Prostate gland (tissue), 2 donors: ENCODE measurements at regions not wholly inside any gene's neighbourhood (a gene's known extent, or its start where the extent isn't known, plus 50 kb on each side); places are given as distances from the start of the nearest gene placed in this dataset.
"Not testable (repeated sequence)": the region's sequence is repeated elsewhere in the genome, so short reads cannot be mapped to it uniquely, and the experiment has no call there.

Experiments
- POLR2A ChIP-seq: fragments of 450-650 bp; IDR thresholded peaks from one replicate; pipeline ENCODE4 v1.6.1; 2016; ENCODE audit warnings: antibody characterized with exemption, mild to moderate bottlenecking
- TF ChIP-seq, protein P1 (sequence below), 4 experiments: fragments of 200-600 bp in 2 of 4; fragments of 450-650 bp in 2 of 4; sonication (generic) in 2 of 4; IDR thresholded peaks; 1 replicate in 3 of 4; 2 replicates in 1 of 4; pipeline ENCODE4 v1.5.1; 2016 to 2019; ENCODE audit warnings: antibody characterized with exemption in 4 of 4, mild to moderate bottlenecking in 2 of 4, moderate library complexity in 2 of 4

GRCh38 chr21:38120679-38120983 lies 136.2 kb upstream of the KCNJ15 start:
- TF ChIP-seq, protein P1, sequence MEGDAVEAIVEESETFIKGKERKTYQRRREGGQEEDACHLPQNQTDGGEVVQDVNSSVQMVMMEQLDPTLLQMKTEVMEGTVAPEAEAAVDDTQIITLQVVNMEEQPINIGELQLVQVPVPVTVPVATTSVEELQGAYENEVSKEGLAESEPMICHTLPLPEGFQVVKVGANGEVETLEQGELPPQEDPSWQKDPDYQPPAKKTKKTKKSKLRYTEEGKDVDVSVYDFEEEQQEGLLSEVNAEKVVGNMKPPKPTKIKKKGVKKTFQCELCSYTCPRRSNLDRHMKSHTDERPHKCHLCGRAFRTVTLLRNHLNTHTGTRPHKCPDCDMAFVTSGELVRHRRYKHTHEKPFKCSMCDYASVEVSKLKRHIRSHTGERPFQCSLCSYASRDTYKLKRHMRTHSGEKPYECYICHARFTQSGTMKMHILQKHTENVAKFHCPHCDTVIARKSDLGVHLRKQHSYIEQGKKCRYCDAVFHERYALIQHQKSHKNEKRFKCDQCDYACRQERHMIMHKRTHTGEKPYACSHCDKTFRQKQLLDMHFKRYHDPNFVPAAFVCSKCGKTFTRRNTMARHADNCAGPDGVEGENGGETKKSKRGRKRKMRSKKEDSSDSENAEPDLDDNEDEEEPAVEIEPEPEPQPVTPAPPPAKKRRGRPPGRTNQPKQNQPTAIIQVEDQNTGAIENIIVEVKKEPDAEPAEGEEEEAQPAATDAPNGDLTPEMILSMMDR (IDR thresholded peaks at IDR 0.05) = not testable (repeated sequence)
- not testable (repeated sequence) for TF ChIP-seq POLR2A
